Thyroid gland (tissue), 4 donors: ENCODE measurements at regions not wholly inside any gene's neighbourhood (a gene's known extent, or its start where the extent isn't known, plus 50 kb on each side); places are given as distances from the start of the nearest gene placed in this dataset.
"Not testable (repeated sequence)": the region's sequence is repeated elsewhere in the genome, so short reads cannot be mapped to it uniquely, and the experiment has no call there.

ENCODE experiments used
- DNase-seq, 2 donors: peaks; one replicate each; pipeline ENCODE4 v3.0.0-alpha.2; 2019
- H3K27ac ChIP-seq, 3 donors: fragments of 200-600 bp; sonication (generic); 1 replicate in 2 of 3; 2 replicates in 1 of 3; pipeline ENCODE4 v1.5.1; 2016 to 2019; ENCODE audit warnings: mild to moderate bottlenecking in 1 of 3, moderate library complexity in 1 of 3
- H3K27me3 ChIP-seq: fragments of 200-600 bp; sonication (generic); one replicate; pipeline ENCODE4 v1.5.1; 2019
- H3K36me3 ChIP-seq, 2 donors: fragments of 200-600 bp; sonication (generic); one replicate each; pipeline ENCODE4 v1.5.1; 2016 to 2019
- H3K4me1 ChIP-seq, 2 donors: fragments of 200-600 bp; sonication (generic); one replicate each; pipeline ENCODE4 v1.5.1; 2017 to 2019
- H3K4me3 ChIP-seq, 3 donors: fragments of 200-600 bp; sonication (generic); replicated peaks in 1 of 3; 1 replicate in 2 of 3; 2 replicates in 1 of 3; pipeline ENCODE4 v1.5.1; 2016; ENCODE audit warnings: mild to moderate bottlenecking in 1 of 3
- H3K9me3 ChIP-seq: fragments of 200-600 bp; sonication (generic); one replicate; pipeline ENCODE4 v1.5.1; 2017
- CTCF ChIP-seq, 6 experiments: fragments of 200-600 bp in 3 of 6; fragments of 450-650 bp in 3 of 6; sonication (generic) in 3 of 6; IDR thresholded peaks; one replicate each; pipeline ENCODE4 v1.5.1; 2016 to 2019; ENCODE audit warnings: antibody characterized with exemption in 6 of 6, mild to moderate bottlenecking in 2 of 6, inconsistent platforms in 1 of 6, moderate library complexity in 1 of 6
- POLR2A ChIP-seq, 2 donors: fragments of 450-650 bp; IDR thresholded peaks; one replicate each; pipeline ENCODE4 v1.6.1; 2017; ENCODE audit warnings: antibody characterized with exemption in 2 of 2, mild to moderate bottlenecking in 2 of 2, moderate library complexity in 1 of 2
- WGBS, 2 donors: methylation state at CpG; one replicate each; pipeline ENCODE4 v1.1.5; 2017; 5-methylcytosine and 5-hydroxymethylcytosine counted together
- intact Hi-C: fragments of 100-400 bp; cut with DNase I; formaldehyde crosslinking; loops from one replicate; pipeline ENCODE4 v1.15.1; 2023

- intact Hi-C loops, result no loop called here
- TF ChIP-seq CTCF (IDR thresholded peaks at IDR 0.05) (no peak), POLR2A (IDR thresholded peaks at IDR 0.05) (no peak)
- H3K4me1 ChIP-seq, result no peaks in the 10 kb centered on the region
- no peak for DNase-seq
- no peaks in the 10 kb centered on the region for H3K36me3 ChIP-seq
- no peak overlapping the region for H3K27ac ChIP-seq
- no peaks in the 10 kb centered on the region for H3K9me3 ChIP-seq
- no peaks in the 10 kb centered on the region for H3K27me3 ChIP-seq
- 72 to 79% methylated on average over 1 of the region's 1 CpG for WGBS, 2 donors
- no peak overlapping the region for H3K4me3 ChIP-seq
Observed at GRCh38 chr16:76866994-76867393, 324.0 kb upstream of the MON1B start.

- H3K27ac ChIP-seq, result no peak overlapping the region
- H3K36me3 ChIP-seq, result no peaks in the 10 kb centered on the region
- H3K4me1 ChIP-seq, result no peaks in the 10 kb centered on the region
- 34 to 39% methylated on average over 1 of the region's 1 CpG for WGBS, 2 donors
- no peak overlapping the region for H3K4me3 ChIP-seq
- no peaks in the 10 kb centered on the region for H3K27me3 ChIP-seq
- intact Hi-C loops, result no loop called here
- no peaks in the 10 kb centered on the region for H3K9me3 ChIP-seq
- no peak for DNase-seq
- TF ChIP-seq POLR2A (IDR thresholded peaks at IDR 0.05) (no peak), CTCF (IDR thresholded peaks at IDR 0.05) (no peak)
Observed at GRCh38 chr16:76875898-76876297, 315.1 kb upstream of the MON1B start.

DNA sequence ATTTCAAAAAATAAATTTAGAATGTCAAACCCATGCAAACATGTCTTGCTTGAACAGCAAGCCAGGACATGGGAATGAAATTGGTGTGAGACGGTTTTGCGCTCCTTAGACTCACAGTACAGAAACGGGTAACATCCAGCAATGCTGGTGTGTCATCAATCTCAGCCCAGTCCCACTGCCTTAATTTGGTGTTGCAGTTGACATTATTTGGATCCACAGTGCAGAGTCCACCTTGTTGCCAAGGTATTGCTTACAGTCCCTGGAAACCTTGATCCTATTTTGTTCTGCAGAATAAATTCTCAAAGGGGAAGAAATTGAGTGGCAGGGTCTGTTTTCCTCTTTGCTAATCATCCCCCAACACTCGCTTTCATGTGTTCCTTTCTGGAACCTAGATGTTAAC is 311.6 kb upstream of the MON1B start:
- Histone ChIP-seq H3K9me3 (no peaks in the 10 kb centered on the region), H3K27ac (no peak overlapping the region), H3K27me3 (no peaks in the 10 kb centered on the region), H3K36me3 (no peaks in the 10 kb centered on the region), H3K4me1 (no peaks in the 10 kb centered on the region), H3K4me3 (no peak overlapping the region)
- intact Hi-C loops, result no loop called here
- DNase-seq, result no peak
- TF ChIP-seq CTCF (IDR thresholded peaks at IDR 0.05), result no peak
- no peak for TF ChIP-seq POLR2A (IDR thresholded peaks at IDR 0.05)
- WGBS, 2 donors, result 93 to 95% methylated on average over 4 of the region's 4 CpGs

DNA sequence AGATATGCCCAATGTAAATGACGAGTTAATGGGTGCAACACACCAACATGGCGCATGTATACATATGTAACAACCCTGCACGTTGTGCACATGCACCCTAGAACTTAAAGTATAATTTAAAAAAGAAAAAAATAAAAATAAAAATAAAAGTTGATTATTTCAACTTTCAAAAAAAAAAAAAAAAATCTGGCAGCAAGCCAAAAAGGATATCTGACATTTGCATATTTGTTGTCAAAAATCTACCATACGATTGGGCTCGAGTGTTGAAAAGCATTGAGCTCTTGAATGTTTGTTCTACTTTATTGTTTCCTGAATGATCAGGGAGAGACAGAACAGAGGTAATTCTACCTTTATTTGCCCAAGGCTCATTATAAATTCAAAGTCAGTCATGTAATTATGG is 310.5 kb upstream of the MON1B start:
- H3K27ac ChIP-seq, DNase-seq, H3K4me1 ChIP-seq, intact Hi-C loops, H3K36me3 ChIP-seq, H3K27me3 ChIP-seq, H3K9me3 ChIP-seq, H3K4me3 ChIP-seq: not testable (repeated sequence)
- WGBS, 2 donors, result 87 to 88% methylated on average over 5 of the region's 5 CpGs

GRCh38 chr16:76882105-76882504 is 308.9 kb upstream of the MON1B start:
- H3K36me3 ChIP-seq, result no peaks in the 10 kb centered on the region
- WGBS, 2 donors, result 84 to 87% methylated on average over 2 of the region's 2 CpGs
- no peaks in the 10 kb centered on the region for H3K4me1 ChIP-seq
- DNase-seq, result no peak
- intact Hi-C loops, result no loop called here
- H3K27me3 ChIP-seq, result no peaks in the 10 kb centered on the region
- H3K4me3 ChIP-seq, result no peak overlapping the region
- no peaks in the 10 kb centered on the region for H3K9me3 ChIP-seq
- no peak for TF ChIP-seq POLR2A (IDR thresholded peaks at IDR 0.05)
- no peak for TF ChIP-seq CTCF (IDR thresholded peaks at IDR 0.05)
- no peak overlapping the region for H3K27ac ChIP-seq

GRCh38 chr16:76883076-76883475 is 307.9 kb upstream of the MON1B start:
- Histone ChIP-seq H3K27me3 (no peaks in the 10 kb centered on the region), H3K4me1 (no peaks in the 10 kb centered on the region), H3K27ac (no peak overlapping the region), H3K4me3 (no peak overlapping the region), H3K36me3 (no peaks in the 10 kb centered on the region), H3K9me3 (no peaks in the 10 kb centered on the region)
- WGBS, 2 donors, result 88% methylated on average over 3 of the region's 3 CpGs
- no peak for DNase-seq
- TF ChIP-seq CTCF (IDR thresholded peaks at IDR 0.05), result no peak
- TF ChIP-seq POLR2A (IDR thresholded peaks at IDR 0.05), result no peak
- intact Hi-C loops, result no loop called here
